H4 (cell line): ENCODE measurements at regions not wholly inside any gene's neighbourhood (a gene's known extent, or its start where the extent isn't known, plus 50 kb on each side); places are given as distances from the start of the nearest gene placed in this dataset.
"Not testable (repeated sequence)": the region's sequence is repeated elsewhere in the genome, so short reads cannot be mapped to it uniquely, and the experiment has no call there.

Experiments
- DNase-seq: peaks from one replicate; pipeline ENCODE4 v3.0.0-alpha.2; 2015; ENCODE audit warnings: low spot score

DNA sequence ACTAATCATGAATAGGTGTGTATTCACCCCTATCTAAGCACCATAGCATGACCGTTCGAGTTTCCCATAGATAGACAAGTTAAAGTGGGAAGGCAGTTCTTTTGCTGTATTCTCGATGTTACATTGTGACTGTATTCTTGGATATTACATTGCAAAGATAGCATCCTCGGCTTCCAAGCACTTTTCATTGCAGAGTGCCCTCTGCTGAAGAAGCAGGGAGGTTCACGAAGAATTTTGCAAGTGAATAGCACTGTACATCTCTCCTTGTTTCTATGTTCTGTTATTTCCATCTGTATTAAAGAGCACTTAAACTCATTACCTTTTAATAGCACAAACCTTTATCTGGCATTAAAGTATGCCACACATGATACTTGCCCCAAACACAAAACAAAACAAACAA lies 426.7 kb upstream of the ARX start:
- peak; percentile 2 for DNase-seq

DNA sequence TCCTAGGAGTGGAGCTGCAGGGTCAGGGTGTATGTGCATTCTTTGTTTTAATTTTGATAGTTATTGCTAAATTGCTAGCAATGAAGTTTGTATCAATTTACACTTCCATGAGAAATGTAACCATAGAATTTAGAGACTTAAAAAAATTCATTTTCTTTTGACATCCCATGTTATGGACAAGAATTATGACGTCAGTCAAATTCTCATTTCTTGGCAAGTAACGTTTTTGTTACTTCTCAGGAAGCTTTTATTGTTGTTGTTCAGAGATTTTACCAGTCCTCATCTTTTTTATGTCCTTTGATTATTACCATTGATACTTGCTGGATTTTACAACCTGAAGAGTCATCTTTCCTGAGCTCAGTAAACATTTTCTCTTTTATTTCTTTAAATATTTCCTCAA lies 417.5 kb upstream of the ARX start:
- DNase-seq: no peak

DNA sequence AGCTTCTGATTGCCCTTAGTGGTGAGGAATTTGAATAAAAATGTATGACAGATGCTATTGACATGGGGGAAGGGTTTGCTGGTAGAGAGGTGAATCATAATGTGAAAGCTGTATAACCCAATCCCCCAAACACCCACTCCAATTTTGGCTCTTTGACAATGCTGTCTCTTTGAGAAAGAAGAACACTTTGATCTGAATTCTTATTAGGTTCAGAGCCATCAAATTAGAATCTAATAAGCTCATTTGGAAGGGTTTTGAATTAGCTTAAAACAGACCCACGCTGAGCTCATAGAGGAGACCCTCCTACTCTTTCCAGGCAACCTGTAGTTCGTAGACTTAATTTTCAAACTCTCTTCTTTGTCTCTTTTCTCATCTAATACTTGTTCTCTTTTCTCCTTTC lies 416.6 kb upstream of the ARX start:
- no peak for DNase-seq

DNA sequence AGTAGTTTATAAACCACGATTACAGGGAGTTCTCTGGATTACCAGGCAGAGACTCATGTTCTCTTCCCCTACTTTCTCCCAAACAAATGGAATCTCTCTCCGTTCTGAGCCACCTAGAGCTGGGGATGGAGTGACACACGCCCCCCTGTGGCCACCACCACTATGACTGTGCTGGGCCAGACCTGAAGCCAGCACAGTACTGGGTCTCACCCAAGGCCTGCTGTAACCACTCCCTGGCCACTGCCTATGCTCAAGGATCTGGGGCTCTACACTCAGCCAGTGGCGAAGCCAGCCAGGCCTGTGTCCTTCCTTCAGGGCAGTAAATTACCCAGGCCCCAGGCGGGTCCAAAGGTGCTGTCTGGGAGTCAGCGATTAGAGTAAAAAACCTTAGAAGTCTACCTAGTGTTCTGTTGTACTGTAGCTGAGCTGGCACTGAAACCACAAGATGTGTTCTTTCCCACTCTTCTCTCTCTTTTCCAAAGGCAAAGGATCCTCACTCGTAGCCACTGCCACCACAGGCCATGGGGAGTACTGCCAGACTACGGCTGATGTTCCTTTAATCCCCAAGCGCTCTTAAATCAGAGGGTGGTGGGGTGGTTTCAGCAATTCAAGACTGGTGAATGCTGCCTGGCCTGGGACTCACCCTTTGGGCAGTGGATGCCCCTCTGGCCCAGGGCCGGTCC lies 412.2 kb upstream of the ARX start:
- peak; percentile 3 for DNase-seq

DNA sequence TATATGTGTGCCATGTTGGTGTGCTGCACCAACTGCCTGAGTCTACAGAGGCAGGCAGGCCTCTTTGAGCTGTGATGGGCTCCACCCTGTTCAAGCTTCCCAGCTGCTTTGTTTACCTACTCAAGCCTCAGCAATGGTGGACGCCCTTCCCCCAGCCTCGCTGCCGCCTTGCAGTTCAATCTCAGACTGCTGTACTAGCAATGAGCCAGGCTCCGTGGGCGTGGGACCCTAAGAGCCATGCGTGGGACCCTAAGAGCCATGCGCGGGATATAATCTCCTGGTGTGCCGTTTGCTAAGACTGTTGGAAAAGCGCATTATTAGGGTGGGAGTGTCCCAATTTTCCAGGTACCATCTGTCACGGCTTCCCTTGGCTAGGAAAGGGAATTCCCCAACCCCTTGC lies 388.4 kb upstream of the ARX start:
- DNase-seq: not testable (repeated sequence)

DNA sequence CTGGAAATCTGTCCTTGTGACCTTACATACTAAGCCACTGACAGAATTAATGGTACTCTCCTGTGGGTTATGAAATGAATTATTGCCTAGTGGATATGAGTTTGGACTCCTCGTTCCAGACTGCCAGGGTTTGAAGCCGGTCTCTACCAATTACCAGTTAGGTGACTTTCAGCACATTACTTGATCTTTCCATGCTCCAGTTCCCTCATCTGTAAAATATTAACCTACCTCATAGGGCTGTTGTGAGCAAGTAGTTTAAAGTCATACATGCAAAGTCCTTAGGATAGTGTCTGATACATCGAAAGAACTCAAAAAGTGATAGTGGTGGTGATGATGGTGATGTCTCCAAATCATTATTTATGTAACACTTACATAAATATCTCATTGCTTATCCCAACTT lies 373.5 kb upstream of the ARX start:
- DNase-seq: no peak

DNA sequence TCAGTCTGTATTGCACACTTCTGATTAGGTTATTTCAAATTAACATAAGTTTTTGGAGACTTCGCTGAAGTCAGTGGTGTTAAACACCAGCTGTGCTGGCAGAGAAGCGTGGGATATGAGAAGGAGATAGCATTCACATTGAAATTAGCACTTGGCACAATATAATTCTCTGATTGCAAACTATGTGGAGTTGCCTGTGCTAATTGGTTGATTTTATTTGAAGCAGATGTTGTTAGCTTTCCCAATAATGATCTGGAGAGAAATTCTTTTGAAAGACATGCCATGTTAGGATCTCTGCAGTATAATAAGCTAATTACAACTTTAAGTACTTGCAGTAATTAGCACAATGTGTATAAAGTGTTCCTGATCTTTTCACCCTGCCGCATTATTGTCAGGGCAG lies 367.4 kb upstream of the ARX start:
- DNase-seq: no peak

DNA sequence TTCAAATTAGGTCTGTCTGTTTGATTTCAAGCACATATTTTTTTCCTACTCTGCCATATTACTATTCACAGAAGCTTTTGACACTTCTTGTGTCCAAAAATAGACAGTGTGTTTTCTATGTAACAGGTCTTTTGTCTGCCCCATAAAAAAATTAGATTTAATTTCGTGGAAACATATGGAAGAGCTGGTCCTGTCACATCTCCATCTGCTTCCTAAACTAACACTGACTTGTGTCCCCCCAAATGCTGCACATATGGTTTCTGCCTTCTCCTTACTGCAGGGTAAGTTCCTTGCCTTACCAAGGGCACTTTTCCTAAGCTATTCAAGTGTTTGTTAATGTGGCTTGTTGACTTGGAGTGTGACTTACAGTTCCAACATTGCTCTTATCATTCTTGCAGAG lies 340.7 kb upstream of the ARX start:
- DNase-seq: no peak

DNA sequence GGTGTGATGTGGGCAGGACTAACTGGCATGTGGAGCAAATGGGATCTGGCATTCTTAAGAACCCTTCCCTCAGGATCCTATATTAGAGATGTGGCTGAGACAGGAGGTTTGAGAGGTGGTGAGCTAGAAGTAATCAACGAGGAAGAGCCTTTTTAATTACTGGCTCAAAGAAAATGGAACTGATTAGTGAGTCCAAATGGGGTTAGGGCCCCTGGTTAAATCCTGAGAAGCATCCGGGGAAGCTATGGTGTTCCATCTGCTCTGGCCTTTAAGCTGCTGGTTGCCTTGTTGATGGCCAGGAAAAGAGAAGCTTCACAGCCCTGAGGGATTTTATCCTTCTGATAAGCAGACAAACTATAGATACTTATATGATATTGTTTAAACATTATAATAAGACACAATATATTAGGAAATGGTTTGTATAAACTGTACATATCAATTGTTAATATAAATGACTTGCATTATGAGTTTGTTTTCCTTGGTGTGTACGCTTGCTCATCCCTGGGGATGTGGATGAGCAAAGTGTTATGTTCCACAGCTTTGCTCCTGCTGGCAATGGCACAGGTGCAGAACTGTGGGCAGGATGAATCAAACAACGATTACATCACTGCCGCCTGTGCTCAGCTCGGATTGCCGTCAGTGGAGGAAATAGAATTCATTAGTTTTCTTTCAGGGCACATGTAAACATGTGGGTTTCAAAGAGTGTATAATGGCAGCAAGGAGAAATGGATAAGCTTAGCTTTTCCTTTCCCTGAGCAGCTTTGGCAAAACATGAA lies 328.6 kb upstream of the ARX start:
- DNase-seq: peak; percentile 8

DNA sequence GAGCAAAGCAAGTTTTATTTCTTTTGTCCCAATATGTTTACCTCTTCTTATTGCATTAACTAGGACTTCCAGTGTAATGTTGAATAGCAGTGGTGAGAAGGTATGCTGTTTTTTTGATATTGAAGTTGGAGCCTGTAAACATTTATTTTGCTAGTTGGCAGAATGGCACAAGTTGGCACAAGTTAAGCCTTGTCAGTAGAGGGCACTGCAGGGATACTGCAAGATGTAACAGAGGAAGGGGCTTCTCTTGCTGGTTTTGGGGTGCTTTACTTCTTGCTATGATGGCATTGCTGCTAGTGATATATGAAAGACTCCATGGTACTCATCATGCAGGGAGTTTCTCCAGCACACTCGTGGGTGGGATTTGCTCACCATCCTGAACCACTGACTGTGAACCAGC lies 327.3 kb upstream of the ARX start:
- no peak for DNase-seq

DNA sequence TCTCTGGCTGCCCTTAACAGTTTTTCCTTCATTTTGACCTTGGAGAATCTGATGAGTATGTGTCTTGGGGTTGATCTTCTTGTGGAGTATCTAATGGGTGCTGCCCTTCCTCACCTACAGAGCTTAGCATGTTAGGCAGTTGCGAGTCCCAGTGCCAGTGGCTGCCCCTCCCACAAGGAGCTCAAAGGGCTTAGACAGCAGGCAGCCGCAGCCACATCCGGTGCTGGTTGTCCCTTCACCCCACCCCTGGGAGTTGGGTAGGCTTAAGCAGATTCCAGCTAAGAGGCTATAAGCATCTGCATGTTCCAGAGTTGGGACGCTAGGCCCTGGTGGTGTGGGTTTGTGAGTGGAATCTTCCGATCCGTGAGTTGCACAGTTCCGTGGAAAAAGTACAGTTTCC lies 322.1 kb upstream of the ARX start:
- DNase-seq: peak; percentile 9

DNA sequence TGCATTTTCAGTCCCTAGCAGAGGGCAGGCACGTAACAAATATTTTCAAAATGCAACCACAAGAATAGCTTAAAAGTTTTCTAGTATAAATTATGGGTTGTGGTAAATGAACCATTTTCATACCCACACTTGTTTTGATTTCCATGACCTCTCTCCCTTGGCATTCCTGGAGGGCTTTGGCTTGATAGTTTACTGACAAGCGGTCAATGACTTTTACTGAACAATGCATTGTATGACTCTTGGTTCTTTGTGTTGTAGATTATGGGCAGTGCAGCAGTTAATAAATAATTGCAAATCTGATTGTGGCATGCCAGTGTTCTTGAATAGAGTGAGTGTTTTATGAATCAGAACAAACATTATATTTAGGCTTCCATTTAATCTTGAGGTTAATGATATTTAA lies 285.2 kb upstream of the ARX start:
- no peak for DNase-seq

DNA sequence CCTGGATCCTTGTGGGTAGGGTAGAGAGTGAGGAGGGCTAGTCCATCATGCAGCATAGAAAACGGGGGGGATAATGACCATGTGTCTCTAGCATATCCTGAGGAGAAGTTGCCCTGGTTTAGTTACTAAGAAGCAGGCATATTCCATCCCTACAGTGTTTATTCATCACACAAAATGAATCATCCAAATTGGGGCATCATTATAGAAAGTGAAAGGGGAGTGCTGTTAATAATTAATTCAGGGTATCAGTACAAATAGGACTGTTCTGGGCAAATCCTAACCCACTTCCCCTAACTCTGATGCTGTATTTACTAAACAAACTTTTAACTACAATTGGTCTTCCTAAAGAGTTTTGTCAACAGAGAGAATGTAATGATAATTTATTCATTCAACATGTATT lies 281.1 kb upstream of the ARX start:
- DNase-seq: no peak

DNA sequence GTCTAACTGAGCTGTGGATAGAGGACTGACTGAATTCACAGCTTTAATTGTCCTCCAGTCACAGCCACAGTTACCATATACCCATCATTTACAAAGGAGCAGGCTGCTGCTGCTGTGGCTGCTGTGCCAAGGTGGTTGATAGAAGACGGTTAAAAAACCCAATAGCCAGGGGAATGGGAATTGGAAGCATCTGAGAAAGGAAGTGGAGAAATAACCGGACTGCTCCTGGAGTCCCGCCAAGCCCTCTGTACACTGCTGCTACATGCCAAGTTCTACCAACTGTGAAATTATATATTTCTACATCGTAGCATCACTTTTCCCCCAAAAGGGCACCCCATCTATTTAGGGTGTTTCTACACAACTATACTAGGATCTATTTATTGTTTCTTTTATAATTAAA lies 279.7 kb upstream of the ARX start:
- no peak for DNase-seq

DNA sequence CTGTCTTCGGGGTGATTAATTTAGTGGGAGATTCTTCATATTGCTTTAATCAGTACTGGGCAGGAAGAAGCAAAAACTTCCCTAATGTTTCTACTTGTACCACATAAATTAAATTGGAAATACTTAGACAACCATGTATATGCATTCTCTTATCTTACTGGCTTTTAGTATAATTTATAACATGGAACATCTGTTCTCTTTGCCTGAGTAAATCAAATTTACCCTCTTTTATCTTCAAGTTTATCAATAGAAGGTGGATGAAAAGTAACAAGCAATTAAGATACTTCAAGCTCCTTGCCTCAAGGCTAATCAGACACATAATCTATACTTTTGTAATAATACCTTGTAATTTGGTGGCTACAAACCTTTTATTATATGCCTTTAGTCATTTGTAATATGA lies 274.4 kb upstream of the ARX start:
- no peak for DNase-seq

DNA sequence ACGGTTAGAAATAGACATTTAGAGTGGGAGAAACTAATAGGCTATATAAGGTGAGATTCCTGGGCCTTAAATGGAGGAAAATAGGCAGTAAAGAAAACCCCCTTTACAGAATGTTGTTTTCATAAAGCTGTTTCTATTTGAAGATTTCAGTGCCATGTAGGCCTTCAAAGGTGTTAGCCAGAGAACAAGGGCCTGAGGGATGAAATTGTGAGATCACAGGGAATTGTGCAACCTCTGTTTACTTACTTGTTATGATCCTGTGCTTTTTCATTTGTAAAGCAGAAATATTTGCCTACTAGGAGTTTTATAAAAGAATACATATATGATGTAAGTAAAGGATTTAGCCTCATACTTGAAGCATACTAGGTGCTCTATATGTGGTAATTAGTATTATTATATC lies 272.9 kb upstream of the ARX start:
- DNase-seq: no peak

DNA sequence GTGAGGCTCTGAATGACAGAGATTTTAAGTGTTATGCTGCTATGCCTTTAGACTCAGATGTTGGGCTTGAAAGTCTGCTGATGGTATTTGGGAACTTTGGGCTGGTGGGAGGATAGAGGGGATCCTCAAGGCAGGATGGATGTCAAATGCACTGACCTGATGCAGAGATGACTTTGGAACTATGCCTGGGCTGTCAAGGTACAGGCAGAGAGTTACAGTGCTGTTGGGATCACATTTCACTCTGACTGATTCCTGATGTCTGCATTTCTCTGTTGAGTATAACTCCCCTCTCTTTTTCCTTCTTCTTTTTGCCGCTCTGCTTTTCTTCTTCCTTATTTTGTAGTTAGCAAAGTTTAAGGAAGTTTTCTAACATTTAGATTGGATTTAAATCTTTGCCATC lies 271.8 kb upstream of the ARX start:
- no peak for DNase-seq

DNA sequence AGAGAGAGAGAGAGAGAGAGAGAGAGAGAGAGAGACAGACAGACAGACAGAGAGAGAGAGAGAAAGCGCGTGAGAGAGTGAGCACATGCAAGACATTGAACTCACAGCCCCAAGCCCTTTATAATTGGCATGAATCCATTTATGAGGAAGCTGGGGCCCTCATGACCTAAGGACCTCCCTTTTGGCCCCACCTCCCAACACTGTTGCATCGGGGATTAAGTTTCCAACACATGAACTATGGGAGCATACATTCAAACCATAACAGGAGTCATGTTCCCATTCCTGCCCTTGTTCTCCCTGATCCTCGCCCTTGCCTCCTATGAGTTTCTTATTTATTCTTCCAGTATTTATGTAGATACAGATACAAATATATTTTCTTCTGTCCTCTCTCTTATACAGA lies 269.8 kb upstream of the ARX start:
- DNase-seq: no peak

DNA sequence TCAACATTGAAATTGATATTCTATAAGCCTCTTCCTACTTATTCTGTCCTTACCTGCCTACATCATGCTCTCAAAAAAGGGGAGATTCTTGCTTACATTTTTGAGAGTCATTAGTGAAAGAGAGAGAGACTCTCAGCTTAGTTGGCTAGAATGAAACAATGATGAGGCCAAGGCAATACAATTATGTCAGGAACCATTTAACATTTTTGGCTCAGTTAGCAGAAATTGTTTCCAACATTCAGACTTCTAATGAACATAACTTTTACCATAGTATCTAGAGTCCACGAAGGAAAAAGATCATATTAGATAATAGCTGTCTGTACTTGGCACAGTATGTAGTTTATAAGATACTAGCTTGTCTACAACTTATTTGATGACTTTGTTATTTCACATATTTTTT lies 263.7 kb upstream of the ARX start:
- DNase-seq: no peak

DNA sequence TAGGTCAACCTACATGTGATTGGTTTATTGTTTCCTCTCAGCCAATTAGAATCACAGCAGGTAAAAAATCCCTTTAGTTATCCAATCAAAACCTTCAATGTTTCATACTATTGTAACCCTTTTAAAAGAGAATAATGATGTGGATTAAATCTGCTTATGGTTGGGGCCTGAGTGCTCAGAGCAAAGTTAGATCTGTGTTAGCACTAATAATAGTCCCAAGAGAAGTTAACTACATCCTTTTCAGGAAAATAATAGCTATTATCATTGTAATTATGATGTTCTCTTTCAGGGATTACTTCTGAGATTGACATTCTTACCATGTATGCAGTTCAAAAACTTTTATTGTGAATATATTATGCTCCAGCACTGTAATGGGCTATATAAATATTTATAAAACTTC lies 262.6 kb upstream of the ARX start:
- no peak for DNase-seq

DNA sequence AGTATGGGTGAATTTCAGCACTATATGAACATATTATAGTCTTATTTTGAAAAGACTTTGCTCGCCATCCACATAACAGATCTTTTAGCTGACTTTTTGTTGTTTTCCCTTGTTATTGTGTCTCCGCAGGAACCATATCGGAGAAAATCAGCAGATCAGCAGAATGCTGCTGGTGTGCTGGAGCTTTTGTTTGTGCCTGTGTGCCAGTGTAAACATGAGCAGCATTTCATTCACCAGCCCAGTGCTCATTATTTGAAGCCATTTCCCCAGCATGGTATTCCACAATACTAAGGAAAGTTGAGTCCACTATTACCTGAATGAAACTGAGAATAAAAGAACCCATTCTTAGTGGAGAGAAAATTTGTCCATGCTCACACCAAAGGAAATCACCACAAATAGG lies 261.8 kb upstream of the ARX start:
- no peak for DNase-seq

DNA sequence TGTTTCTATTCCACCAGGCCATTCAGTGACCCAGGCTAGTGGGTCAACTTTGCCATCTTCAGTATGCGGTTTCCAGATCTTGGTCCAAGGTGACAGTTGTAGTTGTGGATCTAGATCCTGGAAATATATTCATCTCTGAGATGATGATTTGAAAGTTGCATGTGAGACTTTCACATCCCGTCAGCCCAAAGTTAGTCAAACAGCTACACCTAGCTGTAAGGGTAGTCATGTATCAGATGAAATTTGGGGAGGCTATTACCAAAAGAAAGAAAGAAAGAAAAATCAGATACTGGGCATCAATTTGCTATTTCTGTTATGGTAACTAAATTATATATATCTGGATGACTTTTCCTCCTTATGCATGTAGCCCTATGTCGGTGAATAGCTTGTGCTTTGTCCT lies 259.4 kb upstream of the ARX start:
- no peak for DNase-seq

DNA sequence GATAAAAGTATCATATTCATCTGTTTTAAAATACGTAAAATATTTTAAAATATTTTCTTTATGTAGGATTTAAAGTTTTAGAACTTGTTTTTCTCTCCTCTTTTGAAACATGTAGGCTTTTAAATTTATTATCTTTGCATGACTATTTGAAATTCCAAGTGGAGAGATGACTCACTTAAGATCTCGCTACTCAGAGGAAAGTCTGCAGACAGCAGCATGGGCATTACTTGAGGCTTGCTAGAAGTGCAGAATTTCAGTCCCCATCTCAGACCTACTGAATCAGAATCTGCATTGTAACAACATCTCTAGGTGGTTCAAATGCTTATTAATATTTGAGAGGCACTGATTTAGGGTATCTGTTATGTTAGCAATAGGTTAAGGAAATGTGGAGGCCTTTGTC lies 225.7 kb upstream of the ARX start:
- DNase-seq: no peak

DNA sequence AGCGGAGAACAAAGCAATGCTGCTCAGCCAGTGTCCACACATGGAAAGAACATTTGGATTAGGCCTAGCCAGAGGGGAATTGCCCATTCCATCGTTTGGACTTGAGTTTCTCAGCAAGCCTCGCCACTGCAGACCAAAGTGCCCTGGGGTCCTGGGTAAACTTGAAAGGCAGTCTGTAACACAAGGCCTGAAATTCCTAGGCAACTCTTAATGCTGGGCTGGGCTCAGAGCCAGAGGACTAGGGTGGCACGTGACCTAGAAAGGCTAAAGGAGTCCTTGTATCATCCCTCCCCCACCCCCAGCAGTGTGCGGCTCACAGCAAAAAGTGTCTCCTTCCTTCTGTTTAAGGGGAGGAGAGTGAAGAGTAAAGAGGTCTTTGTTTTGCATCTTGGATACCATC lies 210.4 kb upstream of the ARX start:
- DNase-seq: no peak
